ENCODE measurements at regions not wholly inside any gene's neighbourhood (a gene's known extent, or its start where the extent isn't known, plus 50 kb on each side); places are given as distances from the start of the nearest gene placed in this dataset.
"Not testable (repeated sequence)": the region's sequence is repeated elsewhere in the genome, so short reads cannot be mapped to it uniquely, and the experiment has no call there.

DNA sequence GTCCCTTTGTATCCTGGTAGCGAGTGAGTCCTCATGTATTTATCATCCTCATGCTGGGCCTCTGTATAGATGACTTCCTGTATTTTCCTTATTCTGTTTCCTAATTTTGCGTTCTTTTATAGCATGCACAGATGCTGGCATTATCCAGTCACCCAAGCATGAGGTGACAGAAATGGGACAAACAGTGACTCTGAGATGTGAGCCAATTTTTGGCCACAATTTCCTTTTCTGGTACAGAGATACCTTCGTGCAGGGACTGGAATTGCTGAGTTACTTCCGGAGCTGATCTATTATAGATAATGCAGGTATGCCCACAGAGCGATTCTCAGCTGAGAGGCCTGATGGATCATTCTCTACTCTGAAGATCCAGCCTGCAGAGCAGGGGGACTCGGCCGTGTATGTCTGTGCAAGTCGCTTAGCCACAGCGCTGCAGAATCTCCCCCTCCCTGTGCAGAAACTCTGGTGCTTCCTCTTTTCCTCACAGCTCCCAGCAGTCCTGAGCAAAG lies 183.1 kb upstream of the PRSS58 start:
- DNase-seq (ENCODE audit: low read depth) = no peak

DNA sequence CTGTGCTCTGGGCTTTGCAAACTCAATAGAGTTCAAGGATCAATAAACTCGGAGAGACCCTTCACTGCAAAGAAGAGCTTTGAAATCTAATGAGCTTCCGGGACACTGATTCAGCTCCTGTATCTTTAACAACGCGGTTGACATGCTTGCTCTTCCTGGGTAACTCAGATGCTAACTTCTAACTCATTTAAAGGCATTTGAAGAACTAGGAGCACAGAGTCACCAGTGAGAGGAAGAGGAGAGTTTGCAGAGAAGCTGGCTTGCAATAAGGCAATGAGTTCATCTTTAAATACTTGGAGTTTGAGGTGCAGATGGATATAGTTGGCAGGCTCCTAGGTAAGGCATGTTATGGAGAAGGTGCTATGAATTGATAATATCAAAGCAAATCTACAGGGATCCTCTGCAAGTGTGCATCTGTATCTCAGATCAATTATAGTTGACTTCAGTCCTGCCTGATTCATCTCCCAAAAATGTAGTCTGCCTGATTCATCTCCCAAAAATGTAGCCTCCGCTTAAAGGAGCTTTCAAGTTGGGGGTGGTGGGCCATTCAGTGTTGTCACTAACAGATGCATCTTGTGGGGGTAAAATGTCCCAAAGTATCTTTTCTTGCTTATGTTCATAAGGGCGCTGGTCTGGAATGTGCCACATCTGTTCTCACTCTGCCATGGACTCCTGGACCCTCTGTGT lies 182.5 kb upstream of the PRSS58 start:
- DNase-seq (ENCODE audit: low read depth) = peak; percentile 57

DNA sequence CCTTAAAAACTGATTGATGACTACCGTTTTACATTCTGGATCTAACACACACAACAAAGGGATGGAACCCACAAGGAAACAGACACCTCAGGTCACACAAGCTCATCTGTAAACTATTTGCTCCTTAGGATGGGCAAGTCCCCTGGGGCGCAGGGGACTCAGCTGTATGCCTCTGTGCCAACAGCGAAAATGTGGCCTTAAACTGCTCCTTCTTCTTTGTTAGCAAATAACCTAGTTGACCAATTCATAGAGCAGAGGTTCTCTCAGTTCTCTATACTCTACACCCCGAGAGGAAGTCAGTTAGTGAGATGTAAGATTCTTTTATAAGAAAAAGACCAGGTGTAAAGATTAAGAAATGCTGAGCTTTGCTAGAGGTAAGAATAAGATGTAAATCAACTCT lies 181.9 kb upstream of the PRSS58 start:
- no peak for DNase-seq (ENCODE audit: low read depth)

DNA sequence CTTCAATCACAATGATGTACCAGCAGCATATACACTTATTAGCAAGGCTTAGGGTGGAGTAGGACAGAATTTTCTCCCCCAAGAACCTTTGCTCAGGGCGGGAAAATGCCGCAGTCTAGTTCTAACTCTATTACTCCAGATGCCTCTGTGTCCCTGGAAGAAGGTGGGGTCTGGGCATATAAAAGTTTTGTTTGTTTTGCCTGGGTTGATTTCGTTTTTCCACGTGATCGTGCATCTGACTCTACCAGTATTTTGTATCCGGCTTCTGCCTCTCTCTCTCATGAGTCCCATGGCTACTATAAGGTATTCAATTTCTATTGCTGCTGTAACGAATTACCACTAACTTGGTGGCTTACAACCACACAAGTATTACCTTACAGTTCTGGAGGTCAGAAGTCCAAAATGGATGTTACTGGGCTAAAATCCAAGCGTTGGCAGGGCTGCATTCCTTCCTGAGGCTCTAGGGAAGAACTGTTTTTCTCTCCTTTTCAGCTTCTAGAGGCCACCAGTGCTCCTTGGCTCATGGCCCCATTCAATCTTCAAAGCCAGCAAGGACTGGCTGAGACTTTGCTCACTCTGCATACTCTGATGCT lies 181.2 kb upstream of the PRSS58 start:
- no peak for DNase-seq (ENCODE audit: low read depth)

DNA sequence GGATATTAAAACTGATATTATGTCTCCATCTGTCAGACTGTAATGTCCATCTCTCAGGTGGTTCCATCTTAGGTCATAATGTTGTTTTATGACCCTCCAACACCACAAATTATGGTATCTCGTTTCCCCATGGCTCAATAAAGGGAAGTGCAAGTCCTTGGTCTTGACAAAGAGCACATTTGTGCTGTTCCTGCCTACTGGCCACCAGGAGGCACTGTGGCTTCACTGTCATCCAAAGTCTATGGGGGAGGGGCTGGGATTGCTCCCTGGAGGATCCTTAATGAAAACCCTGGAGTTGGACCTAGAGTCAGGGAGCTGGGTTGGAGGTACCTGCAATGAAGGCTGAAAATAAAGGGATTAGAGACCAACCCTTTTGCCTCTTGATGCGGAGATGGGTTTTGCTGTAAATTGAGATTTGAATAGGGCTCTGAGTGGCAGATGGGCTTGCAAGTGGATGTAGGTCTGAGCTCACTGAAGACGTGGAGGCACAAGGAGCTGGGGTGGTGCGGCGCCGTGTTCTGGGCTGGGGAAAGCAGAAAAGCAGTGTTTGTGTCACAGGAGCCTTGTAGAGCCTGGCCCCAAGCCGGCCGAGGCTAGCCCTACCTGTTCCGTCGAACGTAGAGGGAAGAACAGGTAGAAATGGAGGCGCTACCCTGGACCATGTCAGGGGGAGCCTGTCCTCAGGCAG lies 180.5 kb upstream of the PRSS58 start:
- DNase-seq (ENCODE audit: low read depth) = peak; percentile 67

DNA sequence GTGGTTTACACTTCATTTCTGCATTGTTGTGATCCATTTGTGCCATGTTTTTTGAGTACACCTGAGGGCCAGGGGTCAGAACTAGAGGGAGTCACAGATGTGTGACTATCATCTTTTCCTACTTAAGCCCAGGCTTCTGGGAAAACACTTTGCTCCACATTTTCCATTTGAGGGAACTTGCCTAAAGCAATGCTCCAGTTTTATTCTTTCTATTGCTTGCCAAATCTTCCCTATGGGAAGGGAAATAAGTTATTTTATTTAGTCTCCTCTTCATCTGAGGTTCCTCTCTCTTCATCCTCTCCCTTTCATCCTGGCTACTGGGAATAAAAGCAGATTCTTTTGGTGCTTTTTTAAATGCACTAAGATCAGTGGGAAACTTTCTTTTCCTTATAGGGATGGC lies 179.9 kb upstream of the PRSS58 start:
- no peak for DNase-seq (ENCODE audit: low read depth)

DNA sequence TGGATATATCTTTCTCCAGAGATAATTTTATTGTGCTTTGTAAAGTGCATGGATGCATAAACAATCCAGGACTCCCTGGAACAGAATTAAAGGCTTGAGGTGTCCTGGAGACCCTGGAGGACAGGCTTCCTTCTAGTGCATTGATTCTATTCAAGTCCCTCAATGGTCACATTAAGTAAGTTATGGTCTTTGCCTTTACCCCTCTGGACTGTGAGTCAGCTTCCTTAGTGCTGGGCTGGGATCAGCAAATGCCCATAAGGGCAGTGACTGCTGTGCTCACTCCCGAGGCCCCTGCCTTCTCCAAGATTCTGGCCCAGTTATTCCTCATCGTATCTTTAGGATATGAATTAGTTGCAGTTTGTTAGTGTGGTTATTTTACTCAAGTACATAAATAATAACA lies 178.7 kb upstream of the PRSS58 start:
- DNase-seq (ENCODE audit: low read depth) = no peak

DNA sequence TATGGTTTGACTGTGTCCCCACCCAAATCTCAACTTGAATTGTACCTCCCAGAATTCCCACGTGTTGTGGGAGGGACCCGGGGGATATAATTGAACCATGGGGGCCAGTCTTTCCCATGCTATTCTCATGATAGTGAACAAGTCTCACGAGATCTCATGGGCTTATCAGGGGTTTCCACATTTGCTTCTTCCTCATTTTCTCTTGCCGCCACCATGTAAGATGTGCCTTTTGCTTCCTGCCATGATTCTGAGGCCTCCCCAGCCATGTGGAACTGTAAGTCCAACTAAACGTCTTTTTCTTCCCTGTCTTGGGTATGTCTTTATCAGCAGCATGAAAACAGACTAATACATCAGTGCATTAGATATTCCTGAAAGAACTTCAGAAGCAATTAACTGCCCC lies 177.7 kb upstream of the PRSS58 start:
- DNase-seq (ENCODE audit: low read depth) = not testable (repeated sequence)

DNA sequence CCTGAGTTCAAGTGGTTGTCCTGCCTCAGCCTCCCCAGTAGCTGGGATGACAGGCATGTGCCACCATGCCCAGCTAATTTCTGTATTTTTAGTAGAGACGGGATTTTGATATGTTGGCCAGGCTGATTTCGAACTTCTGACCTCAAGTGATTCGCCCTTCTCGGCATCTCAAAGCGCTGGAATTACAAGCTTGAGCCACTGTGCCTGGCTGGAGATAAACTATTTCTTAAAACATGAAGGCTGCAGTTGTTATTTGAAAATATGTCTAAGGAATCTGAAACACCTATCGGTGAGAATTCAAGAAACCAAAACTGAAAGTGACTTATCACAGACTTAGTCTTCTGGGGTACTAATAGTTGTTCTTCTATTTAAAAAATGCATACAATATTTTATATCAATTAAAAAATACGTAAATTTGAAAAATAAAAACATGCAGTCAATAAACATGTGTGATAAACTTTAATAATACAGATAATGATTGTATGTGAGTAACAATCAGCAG lies 176.9 kb upstream of the PRSS58 start:
- peak; percentile 18 for DNase-seq (ENCODE audit: low read depth)

DNA sequence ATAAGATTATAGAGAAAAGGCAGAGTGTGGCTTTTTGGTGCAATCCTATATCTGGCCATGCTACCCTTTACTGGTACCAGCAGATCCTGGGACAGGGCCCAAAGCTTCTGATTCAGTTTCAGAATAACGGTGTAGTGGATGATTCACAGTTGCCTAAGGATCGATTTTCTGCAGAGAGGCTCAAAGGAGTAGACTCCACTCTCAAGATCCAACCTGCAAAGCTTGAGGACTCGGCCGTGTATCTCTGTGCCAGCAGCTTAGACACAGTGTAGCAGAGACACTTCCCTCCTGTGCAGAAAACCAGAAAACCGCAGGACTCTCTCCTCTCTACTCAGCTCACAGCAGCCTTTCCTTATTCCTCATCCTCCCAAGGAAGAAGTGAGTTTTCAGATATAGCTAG lies 176.3 kb upstream of the PRSS58 start:
- DNase-seq (ENCODE audit: low read depth) = not testable (repeated sequence)

DNA sequence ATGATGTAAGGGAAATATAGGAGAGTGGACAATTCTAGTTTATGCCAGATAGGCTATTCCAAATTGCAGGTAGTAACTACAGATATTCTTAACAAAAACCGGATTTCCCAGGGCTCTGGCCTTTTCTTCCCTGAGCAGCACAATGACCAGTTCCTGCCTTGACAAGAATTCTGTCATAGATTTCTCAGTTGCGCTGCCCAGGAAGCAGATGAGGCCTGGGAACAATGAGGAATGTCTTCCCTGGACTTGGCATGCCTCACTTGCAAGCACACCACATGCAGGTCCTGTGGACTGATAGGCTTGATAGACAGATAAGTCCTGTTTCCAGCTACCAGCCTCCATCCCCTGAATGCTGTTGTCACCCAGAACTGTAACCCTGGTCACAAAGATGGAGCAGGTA lies 174.5 kb upstream of the PRSS58 start:
- no peak for DNase-seq (ENCODE audit: low read depth)

DNA sequence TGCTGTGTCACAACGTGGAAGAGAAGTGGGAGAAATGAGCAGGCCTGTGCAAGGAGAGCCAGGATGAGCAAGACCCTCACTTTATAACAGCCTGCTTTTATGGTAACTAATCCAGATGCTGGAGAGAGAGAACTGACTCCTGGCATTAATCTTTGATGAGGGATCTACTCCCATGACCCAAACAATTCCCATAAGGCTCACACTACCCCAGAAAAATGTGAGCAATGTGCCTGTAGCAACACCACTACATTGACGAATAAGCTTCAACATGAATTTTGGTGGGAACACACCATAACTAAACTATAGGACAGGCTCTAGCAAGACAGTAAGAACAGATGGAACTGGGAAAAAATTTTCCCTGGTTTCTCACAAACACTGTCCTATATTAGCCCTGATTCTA lies 173.6 kb upstream of the PRSS58 start:
- peak; percentile 23 for DNase-seq (ENCODE audit: low read depth)

DNA sequence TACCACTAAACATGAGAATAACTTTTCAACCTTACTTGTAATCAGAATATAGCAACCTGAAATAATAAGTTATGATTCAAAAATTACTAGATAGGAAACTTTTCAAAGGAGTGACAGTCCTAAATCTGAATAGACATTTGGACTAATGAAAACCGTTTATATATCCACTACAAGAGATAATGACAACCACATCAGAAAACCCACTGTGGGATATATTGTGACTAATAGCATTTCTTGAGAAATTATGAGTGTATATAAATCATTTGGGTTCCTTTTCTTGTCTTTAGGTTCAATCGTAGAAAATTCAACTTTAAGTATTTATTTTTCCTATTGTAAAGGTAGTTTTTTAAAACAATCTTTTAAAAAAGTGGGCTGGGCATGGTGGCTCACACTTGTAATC lies 170.2 kb upstream of the PRSS58 start:
- no peak for DNase-seq (ENCODE audit: low read depth)

DNA sequence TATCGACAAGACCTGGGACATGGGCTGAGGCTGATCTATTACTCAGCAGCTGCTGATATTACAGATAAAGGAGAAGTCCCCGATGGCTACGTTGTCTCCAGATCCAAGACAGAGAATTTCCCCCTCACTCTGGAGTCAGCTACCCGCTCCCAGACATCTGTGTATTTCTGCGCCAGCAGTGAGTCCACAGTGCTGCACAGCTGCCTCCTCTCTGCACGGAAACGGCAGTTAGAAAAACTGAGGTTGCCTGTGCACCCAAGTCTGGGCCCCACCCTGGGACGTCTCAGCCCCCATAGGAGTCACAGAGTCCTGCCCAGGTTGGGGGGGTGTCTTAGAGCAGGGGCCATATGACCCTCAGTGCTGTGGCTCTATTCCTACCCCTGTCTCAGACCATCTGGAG lies 167.4 kb upstream of the PRSS58 start:
- no peak for DNase-seq (ENCODE audit: low read depth)

DNA sequence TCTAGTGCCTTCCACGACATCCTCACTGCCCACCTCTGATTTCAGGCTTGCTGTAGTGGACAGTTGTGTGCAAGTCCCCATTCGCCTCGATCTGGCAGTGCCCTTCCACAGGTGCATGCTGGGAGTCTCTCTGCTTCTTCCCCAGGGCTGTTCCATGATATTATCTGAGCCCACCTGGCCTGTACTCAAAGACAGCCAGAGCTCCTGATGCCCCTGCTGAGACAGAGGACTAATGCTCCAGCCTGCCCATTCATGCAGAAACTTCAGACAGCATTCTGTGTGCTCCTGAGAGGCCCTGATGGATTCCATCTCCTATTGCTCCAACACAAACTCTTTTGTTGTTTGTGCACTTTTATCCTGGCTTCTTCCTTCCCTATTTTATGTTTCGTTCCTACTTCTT lies 164.8 kb upstream of the PRSS58 start:
- DNase-seq (ENCODE audit: low read depth) = no peak

DNA sequence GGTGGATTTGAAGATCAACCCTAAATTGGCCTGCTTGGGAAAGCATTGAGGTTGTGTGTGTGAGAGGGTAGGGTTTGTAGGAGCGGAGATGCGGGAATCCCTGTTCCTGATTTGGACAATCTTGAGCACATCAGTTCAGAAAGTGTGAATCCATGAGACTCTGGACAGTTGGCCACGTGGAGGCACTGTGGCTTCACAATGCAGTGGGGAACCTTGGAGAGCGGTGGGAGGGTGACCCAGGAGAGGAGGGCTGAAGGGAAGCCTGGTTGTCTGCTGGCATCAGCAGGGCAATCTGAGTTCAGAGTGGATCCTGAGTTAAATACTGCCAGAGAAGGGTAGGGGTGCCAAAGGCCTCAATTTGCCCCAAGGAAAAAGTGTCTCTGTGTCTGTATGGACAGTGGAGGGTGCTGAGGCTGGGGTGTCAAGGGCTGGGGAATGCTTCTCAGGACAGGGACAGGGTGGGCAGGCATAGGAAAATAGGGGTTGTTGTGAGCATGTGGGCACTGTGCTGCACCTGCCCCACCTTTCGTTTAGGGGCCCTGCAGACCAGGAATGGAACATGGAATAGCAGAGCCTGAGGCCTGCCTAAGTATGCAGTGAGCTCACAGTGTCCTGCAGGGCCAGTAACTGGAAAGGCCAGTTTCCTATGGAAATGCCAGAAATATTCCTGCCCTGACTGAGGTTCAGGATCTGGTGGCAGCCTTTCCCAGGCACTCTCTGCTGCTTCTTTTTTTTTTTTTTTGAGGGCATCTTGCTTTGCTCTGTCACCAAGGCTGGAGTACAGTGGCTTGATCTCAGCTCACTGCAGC lies 162.9 kb upstream of the PRSS58 start:
- DNase-seq (ENCODE audit: low read depth) = peak; percentile 22

DNA sequence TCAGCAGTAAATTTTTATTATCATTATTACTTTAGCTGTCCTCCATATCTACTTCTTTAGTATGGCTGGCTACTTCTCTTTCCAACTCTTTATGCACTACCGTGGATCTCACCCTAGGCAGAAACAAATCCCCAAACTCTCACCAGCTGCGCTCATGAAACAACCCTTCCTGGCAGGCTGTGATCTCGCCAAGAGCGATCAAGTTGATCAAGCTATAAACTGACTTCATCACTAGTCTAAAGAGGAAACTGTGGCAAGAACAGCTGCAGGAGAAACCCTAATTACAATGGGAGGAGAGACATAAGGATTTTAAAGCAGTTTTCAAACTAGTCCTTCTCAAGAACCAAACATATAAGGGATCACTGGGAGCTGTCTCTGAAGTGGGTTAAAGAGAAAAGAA lies 160.5 kb upstream of the PRSS58 start:
- DNase-seq (ENCODE audit: low read depth) = no peak

DNA sequence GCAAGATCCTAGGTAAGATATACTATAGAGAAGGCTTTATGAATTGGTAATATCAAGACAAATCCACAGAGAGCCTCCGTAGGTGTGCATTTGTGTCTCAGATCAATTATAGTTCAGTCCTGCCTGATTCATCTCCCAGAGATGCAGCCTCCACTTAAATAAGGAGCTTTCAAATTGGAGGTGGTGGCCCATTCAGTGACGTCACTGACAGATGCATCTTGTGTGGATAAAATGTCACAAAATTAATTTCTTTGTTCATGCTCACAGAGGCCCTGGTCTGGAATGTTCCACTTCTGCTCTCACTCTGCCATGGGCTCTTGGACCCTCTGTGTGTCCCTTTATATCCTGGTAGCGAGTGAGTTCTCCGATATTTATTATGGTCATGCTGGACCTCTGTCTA lies 157.1 kb upstream of the PRSS58 start:
- DNase-seq (ENCODE audit: low read depth) = no peak

DNA sequence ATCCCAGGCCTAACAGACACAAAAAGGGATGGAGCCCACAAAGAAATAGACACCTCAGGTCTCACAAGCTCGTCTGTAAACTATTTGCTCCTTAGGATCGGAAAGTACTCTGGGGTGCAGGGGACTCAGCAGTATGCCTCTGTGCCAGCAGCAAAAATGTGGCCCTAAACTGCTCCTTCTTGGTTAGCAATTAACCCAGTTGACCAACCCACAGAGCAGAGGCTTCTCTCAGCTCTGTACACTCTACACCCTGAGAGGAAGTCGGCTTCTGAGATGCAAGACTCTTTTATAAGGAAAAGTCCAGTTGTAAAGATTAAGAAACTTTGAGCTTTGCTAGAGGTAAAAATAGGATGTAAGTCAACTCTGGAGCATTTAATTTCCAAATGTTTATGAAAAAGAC lies 156.3 kb upstream of the PRSS58 start:
- DNase-seq (ENCODE audit: low read depth) = no peak

DNA sequence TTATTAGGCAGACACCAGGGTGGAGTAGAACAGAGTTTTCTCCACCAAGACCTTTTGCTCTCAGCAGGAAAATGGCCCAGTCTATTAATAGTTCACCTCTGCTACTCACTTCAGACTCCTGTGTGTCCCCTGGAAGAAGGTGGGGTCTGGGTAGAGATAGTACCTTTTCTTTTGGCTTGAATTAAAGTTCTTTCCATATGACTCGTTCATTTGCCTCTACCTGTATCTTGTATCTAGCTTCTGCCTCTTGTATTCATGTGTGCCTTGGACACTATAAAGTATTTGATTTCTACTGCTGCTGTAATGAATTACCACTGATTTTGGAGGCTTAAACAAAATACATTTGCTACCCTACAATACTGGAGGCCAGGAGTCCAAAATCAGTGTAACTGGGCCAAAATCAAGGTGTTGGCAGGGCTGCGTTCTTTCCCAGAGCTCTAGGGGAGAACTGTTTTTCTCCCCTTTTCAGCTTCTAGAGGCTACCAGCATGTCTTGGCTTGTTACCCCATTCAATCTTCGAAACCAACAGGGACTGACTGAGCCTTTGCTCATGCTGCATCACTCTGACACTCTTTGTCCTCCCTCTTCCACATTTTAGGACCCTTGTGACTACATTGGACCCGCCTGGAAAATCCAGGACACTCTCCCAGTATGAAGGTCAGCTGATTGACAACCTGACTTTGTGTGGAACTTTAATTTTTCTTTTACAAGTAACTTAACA lies 155.6 kb upstream of the PRSS58 start:
- DNase-seq (ENCODE audit: low read depth) = no peak

DNA sequence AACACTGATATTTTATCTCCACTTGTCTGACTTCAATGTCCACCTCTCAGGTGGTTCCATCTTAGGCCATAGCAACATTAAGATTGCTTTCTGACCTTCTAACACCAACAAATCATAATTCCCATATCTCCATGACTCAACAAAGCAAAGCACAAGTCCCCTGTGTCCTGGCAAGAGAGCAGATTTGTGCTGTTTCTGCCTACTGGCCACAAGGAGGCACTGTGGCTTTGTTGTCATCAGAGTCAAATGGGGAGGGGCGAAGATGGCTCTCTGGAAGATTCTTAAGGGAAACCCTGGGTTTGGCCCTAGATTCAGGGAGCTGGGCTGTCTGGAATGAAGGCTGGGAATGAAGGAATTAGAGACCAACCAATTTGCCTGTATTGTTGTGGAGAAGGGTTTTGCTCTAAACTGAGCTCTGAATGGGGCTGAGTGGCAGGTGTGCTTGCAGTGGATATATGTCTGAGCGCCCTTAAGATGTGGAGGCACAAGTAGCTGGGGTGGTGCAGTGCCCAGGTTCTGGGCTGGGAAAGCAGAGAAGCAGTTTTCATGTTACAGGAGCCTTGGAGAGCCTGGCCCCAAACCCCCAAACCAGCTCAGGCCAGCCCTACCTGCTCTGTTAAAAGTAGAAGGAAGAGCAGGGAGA lies 154.8 kb upstream of the PRSS58 start:
- DNase-seq (ENCODE audit: low read depth) = peak; percentile 73

Data from amniotic epithelial cell (primary cell).